DMS53 (cell line): ENCODE measurements at regions not wholly inside any gene's neighbourhood (a gene's known extent, or its start where the extent isn't known, plus 50 kb on each side); places are given as distances from the start of the nearest gene placed in this dataset.
A peak's percentile ranks its signal among the peaks of the same experiment; 100 is the strongest.

Experiments used
- DNase-seq: peaks from one replicate; lab custom pipeline; 2025; lab: John Stamatoyannopoulos, UW

DNA sequence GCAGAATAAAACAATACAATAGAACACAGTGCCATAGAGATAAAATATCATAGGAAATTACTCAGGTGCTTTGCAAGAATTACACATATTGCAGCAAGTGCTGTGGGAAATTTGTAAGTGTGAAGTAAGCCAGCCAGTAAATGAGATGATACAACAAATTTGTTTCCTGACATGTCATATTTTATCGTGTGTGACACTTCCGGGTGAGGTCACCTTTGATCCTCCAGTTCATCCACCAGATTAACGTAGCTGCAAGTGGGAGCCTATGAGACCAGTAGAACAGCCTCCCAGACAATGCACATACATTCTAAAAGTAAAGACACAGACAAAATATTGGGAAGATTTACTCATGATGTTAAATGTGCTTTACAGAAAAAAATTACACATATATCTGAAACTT, 72.2 kb downstream of the PRDM9 start:
- DNase-seq: no peak

DNA sequence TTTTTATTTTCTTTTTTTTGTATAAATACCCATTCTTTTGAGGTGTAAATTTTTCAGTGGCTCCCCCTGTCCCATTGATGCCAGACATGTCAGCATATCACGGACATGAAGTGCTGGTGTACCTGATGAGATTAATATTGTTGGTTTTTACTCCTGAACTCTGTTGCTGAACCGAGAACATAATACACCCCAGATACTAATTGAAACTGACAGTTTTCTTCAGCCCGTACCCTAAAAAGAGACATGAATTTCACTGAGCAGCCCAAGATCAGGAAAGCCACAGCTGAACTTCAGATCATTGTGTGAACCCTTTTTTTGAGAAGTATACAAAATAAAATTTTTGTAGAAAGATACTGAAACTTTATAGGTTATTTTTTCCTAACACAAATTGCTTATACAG, 75.7 kb downstream of the PRDM9 start:
- no peak for DNase-seq

DNA sequence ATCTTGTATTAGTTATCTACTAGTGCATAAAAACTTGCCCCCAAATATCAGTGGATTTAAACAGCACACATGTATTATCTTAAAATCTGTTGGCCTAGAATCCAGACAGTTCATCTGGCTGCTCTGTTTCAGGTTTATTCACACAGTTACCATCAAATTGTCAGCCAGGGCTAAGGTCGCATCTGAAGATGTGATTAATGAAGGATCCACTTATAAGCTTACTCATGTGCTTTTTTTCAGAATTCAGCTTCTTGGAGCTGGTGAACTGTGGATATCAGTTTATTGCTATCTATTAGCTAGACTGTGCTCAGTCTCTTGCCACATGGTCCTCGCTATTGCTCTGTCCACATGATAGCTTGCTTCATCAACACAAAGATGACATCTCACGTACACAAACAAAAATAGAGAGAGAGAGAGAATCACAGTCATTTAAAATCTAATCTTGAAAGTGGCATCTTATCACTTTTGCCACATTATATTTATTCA, 81.5 kb downstream of the PRDM9 start:
- DNase-seq: no peak

DNA sequence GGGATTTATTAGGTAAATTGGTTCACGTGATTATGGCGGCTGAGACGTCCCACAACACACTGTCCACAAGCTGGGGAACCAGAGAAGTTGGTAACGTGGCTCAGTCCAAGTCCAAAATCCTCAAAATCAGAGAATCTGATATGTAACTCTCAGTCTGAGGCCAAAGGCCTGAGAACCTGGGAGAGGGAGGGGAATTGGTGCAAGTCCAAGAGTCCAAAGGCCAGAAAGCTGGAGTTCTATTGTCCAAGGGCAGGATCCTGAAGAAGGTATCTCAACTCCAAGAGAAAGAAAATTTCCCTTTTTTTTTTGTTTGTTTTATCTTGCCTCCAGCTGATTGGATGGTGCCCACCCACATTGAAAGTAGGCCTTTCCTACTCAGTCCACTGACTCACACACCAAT, 83.8 kb downstream of the PRDM9 start:
- DNase-seq: no peak

DNA sequence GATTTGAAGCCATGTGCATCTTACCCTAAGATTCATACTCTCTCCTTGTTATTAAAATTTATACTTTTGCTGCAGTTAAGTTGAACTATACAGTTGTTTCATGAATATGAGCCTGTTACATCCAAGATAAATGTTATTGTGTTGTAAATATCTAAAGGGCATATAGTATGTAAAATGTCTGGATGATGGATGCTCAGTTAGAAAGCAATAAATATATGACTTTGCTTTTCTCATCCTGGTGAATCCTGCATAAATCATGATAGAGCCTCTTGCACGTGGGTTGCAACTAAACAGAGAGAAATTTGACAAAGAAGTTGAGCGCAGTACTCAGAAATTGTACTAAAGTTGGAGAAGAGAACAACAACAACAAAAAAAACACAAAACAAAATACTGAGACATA, 99.5 kb downstream of the PRDM9 start:
- DNase-seq: no peak

DNA sequence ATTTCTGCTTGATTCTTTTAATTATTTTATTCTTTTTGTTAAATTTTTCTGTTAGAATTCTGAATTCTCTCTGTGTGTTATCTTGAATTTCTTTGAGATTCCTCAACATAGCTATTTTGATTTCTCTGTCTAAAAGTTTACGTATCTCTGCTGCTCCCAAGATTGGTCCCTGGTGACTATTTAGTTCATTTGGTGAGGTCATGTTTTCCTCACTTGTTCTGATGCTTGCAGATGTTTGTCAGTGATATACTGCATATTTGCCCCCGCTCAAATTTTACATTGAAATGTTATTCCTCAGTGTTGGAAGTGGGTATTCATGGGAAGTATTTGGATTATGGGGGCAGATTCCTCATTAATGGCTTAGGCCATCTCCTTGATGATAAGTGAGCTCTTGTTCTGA, 105.3 kb downstream of the PRDM9 start:
- DNase-seq: no peak

DNA sequence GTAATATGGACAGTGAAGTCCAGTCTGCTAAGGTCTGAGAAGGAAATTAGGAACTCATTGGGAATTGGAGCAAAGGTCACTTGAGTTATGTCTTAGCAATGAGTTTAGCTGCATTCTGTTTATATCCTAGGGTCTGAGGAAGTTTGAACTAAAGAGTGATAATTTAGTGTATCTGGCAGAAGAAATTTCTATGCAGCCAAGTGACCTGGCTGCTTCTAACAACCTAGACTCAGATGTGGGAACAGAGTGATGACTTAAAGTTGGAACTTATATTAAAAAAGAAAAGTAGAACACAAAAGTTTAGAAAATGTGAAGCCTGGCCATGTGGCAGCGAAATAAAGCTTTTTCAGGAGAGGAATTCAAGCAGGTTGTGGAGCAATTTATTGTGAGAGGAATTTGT, 106.2 kb downstream of the PRDM9 start:
- no peak for DNase-seq

DNA sequence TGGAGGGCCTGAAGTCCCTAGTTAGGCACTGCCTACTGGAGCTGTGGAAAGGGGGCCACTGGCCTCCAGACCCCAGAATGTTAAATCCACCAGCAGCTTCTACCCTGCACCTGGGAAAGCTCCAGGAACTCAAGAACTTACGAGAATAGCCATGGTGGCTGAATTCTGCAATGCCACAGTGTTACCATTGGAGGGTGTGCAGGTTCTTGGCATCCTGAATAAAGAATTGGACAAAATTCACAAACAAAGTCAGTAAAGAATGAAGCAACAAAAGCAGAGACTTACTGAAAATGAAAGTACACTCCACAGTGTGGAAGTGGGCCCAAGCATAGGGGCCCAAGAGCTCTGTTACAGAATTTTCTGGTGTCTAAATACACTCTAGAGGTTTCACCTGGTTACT, 107.0 kb downstream of the PRDM9 start:
- DNase-seq: no peak

DNA sequence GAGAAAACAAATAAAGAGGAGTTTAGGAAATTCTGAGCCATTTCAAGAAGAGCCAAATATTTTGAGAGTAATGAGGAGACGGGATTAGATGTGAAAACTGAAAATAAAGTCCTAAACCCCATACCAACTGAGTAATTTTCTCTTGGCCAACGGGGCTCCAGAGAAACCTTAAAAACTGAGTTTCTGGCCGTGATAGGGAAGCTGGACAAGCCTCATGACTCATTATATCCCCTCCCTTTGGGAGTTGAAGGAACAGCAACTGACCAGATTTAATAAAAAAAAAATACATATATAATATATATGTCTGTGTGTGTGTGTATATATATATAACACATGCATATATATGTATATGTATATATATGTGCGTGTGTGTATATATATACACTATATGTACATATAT, 119.6 kb downstream of the PRDM9 start:
- DNase-seq: no peak

DNA sequence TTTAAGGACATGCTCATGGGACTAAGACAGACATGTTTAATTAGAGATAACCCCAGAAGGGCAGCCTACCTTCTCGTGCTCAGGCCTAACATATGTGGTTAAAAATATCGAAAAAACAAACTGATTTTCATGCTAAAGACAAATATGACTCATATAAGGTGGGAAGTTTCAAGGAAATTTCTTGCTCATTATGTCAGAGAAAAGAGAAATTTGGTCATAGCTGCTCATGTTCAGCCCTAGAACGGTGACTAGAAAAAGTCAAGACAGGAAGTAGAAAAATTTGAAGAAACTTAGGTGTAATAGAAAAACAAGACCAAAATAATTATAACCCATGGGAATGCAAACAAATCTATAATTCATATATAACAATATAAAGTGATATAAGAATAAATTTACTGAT, 120.6 kb downstream of the PRDM9 start:
- DNase-seq: no peak

DNA sequence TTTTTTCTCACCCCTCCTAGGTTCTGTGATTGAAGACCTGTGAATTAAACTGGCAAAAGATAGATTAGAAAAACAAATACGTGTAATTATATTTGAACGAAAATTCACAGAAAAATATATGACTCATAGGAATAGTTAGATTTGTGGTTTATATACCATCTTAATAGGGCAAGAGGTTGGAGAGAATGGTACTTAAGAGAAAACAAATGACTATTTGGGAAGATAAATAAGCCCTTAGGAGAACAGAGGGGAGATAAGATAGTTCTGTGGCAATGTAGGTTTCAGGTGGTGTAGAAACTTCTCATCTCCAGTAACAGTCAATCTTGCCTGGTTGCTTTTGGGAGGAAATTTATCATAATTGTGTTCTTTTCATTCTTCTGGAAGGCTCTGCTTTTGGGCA, 122.0 kb downstream of the PRDM9 start:
- no peak for DNase-seq

DNA sequence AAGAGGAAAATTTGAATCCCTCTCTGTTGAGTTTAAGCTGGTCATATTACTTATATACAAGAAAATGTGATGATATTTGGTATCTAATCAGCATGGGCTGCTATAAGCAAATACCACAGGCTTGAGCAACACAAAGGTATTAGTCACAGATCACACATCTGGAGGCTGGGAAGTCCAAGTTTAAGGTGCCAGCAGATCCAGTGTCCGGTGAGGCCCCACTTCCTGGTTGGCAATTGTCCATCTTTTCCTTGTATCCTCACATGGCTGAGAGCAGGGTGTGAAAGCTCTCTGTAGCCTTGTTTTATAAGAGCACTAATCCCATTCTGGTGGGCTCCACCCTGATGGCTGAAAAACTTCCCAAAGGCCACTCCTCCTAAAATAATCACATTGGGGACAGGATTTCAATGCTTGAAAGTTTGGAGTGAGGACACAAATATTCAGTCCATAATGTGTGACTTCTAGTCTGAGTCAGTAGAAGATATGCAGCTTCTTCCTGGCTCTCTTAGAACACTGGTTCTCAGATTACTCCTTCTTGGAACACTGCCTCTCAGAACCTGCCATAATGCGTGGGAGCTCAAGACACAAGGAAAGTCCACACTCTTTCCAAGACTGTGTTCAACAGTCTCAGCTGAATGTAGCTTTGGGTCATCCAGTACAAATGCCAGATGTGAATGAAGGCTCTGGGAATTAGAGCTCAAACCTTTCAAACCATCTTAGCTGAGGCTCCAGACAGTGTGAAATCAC, 124.1 kb downstream of the PRDM9 start:
- DNase-seq: peak; percentile 75

DNA sequence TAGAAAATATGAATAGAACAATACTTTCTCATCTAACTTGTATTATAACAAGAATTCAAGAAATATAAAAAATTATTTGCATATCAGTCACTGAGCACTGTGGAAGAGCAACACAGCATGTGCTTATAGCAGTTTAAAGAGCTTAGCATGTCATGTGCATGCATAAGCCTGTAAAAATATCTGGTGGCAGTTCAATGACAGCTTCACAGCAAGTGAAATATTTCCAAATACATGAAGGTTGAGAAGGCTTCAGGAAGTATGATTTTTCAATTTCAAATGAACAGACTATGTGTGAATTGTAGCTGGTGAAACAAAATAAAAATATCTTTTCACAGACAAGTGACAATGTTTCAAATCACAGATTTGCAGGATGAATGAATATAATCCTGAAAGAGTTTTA, 128.5 kb downstream of the PRDM9 start:
- no peak for DNase-seq

DNA sequence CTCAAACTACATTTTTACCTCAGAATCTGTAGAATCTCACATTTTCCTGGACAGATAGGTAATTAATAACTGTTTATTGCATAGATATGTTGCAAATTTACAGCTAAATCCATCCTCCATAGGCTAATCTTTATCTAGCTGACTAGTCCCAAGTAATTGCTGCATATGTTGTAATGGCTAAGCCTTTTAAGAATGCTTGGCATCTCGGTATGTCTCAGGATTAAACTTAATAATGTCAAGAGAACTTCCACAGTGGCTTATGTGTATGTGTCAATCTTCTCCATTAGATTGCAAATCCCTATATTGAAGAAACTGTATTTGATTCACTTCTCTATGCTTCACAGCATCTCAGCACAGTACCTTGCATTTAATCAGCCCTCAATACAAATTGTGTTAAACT, 131.9 kb downstream of the PRDM9 start:
- DNase-seq: no peak

DNA sequence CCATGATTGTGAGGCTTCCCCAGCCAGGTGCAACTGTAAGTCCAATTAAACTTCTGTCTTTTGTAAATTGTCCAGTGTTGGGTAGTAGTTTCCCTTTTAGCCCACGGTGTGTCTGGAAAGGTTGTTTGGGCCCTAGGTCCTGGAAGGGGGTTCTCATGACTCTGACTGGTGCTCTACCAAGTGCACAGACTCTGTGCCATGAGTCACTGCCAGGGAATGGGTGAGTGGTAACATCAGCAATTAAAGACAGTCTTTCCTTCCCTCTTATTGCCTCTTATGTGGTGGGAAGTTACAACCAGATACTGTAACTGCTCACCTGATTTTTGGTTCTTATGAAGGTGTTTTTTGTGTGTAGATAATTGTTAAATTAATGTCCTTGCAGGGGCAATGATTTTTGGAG, 141.2 kb downstream of the PRDM9 start:
- no peak for DNase-seq

DNA sequence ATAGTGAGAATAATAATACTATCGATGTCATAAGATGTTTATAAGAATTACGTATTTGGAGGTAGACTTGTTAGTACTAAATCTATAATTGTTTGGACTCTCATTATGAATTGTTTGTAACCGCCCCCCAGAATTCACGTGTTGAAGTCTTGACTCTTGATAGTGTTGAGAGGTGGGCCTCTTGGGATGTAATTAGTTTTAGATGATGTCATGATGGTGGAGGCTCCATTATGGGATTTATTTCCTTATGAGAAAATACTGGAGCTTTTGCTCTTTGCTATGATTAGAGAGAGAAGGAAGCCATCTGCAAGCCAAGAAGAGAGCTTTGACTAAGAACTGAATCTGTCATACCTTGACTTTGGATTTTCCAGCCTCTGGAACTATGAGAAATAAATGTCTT, 142.2 kb downstream of the PRDM9 start:
- DNase-seq: no peak

DNA sequence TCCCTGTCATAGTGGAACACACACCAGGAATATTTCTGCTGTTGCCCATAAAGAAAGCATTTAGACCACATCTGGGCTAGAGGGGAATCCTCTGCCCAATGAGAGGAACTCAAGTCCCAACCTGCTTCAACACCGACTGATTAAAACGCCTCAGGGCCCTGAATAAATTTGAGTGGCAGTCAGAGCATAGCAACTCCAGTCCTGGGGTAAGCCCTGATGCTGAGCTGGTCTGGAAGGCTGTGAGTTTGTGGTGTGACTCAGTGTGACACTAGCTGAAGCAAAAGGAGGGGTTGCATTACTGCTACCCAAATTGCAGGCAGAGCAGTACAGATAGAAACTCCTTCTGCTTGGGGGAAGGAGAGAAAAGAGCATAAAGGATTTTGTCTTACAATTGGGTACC, 148.3 kb downstream of the PRDM9 start:
- no peak for DNase-seq

DNA sequence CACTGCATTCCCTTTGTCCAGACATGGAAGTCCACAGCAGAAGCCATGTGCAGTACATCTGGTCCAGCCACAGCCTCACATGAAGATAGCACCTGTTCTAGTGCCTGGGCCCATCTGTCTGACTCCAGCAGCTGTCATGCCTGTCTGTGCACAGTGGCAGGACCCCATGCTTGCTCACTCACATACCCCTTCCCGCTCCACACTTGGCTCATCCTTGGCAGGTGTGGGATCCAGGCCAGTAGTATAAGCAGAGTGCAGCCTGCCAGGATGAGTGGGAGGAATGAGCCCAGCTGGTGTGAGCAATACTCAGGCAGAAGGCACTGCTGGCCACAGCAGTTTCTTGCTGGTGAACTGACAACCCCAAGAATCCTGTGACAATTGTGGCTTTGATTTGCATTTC, 168.0 kb downstream of the PRDM9 start:
- no peak for DNase-seq

DNA sequence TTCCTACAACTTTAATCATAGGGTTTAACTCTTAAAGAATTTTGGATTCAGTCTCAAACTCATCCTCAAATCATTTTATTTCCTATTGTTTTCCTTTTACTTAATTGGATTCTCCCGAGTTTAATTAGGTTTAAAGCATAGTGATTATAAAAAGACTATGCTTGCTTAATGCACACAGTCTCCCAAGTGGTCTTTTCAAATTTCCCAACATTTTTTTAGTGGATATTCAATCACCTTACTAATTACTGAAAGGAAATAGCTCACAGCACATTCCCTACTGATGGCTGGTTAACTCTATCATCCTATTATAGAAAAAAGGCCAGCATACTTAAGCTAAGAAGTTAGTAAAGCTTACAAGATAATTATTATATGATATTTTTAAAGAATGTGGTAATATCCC, 170.6 kb downstream of the PRDM9 start:
- DNase-seq: no peak

DNA sequence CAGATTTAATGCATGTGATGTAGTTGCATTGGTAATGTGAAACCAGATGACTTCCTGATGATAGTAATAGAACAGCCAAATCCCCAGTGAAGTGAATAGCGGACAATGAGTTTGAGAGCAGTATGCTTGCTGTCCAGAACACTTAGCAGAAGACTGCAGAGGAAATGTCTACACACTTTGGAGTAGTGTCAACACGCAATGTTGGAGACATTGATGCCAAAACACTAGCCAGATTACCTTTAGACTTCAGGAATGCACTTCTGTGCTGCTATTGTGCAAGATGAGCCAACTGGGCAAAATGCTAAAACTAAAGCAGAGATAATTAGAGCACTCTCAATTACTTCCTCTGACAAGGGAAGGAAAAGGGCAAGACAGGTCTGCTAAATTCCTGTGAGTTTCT, 176.7 kb downstream of the PRDM9 start:
- DNase-seq: no peak

DNA sequence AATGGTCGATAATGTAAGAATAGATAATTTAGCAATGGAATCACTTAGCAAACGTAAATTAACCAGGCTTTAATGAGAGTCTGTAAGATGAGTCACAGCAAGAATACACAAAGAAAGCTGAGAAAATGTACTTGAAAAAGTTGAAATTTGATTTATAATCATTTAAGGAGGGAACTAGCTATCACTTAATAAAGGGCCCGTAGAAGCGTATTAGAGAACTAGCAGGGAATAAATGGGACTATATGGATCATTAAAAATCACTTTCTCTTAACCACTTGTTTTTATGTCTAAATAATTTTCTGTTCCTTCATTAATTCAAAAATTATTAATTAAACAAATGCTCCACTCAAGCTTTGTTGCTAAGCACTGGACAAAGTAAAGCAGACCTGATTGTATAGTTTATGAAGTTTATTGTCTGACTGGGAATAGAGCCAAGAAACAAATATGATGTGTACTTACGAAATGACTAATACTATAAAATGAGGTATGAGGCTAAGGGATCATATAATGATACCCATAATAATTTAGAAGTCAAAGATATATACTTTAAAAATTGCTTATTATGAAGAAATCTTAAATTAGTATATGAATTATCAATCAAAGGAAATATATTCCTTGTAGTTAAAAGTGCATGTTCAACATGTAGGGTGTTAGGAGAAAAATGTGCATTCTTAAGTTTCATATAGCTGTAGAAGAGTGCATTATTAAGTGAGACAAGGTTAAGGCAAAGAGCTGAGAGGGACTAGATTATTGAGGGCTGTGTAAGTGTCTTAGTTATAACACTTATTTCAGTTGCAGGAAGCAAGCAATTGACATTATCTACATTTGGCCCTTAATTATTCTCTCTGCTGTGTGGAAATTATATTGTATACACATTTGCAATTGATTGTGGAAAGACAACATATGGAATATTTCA, 196.8 kb downstream of the PRDM9 start:
- peak; percentile 75 for DNase-seq

DNA sequence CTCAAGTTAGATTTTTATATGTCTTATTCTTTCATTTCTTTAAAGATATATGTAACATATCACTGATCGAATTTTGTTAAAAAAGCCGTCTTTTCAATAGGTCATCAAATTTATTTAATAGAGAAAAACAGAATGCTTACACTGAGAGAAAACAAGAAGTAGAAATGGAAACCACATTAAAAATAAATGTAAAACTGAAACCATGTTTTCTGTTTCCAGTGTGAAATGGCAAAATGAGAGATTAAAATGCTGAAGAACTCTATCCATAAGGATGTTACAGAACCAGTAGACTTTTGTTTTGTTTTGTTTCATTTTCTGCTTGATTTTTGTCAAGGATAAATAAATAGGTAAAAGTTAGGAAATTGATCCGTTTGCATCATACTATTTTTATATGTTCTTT, 210.1 kb downstream of the PRDM9 start:
- DNase-seq: no peak

DNA sequence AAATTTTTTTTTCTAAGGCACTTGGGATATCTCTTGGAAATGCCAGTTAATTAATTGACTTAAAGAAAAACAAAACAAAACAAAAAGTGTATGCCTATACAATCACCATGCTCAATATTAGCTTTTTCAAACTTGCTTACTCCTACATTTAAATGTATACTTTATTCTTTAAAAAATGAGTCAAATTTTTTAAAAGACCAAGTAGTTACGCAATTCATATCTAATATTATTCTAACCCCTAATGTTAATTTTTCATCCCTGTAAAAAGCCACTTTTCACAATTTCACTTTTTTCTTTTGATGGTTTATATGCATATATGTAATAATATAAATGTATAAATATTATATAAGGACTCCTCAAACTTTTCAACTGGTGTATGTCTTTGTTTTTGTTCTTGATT, 211.2 kb downstream of the PRDM9 start:
- DNase-seq: no peak
